SK-N-MC (cell line): ENCODE measurements at regions not wholly inside any gene's neighbourhood (a gene's known extent, or its start where the extent isn't known, plus 50 kb on each side); places are given as distances from the start of the nearest gene placed in this dataset.
"Not testable (repeated sequence)": the region's sequence is repeated elsewhere in the genome, so short reads cannot be mapped to it uniquely, and the experiment has no call there.

Experiments used
- EZH2 ChIP-seq: fragments of 200-600 bp; sonication (generic); IDR thresholded peaks from one replicate; pipeline ENCODE4 v1.6.1; 2017; ENCODE audit warnings: antibody characterized with exemption
- FOXP2 ChIP-seq: optimal IDR thresholded peaks from 2 replicates; pipeline ENCODE3; 2011; ENCODE audit warnings: mild to moderate bottlenecking, moderate library complexity; ENCODE audit not compliant: insufficient read depth; ENCODE audit errors: extremely low read length, control extremely low read depth
- POLR2AphosphoS5 ChIP-seq: IDR thresholded peaks from 2 replicates; pipeline ENCODE4 v1.6.1; 2012; ENCODE audit warnings: mild to moderate bottlenecking, low read depth, low read length, borderline replicate concordance

GRCh38 chr2:235228422-235228821, 265.4 kb upstream of the AGAP1 start:
- not testable (repeated sequence) for TF ChIP-seq POLR2AphosphoS5, EZH2, FOXP2
